NB4 (cell line): ENCODE measurements at regions not wholly inside any gene's neighbourhood (a gene's known extent, or its start where the extent isn't known, plus 50 kb on each side); places are given as distances from the start of the nearest gene placed in this dataset.

Experiments
- CTCF ChIP-seq: IDR thresholded peaks from one replicate; pipeline ENCODE4 v1.5.1; 2012; ENCODE audit warnings: low read depth, low read length
- MAX ChIP-seq: IDR thresholded peaks from 2 replicates; pipeline ENCODE4 v1.6.1; 2011; ENCODE audit warnings: low read depth, low read length
- POLR2A ChIP-seq: IDR thresholded peaks from 2 replicates; pipeline ENCODE4 v1.6.1; 2011; ENCODE audit warnings: mild to moderate bottlenecking; ENCODE audit not compliant: insufficient read length; ENCODE audit errors: extremely low read depth

GRCh38 chr3:110612045-110612444 lies 459.6 kb upstream of the NECTIN3 start:
- TF ChIP-seq CTCF = no peak
- no peak for TF ChIP-seq POLR2A
- TF ChIP-seq MAX = no peak
